ENCODE measurements at regions not wholly inside any gene's neighbourhood (a gene's known extent, or its start where the extent isn't known, plus 50 kb on each side); places are given as distances from the start of the nearest gene placed in this dataset.
"Not testable (repeated sequence)": the region's sequence is repeated elsewhere in the genome, so short reads cannot be mapped to it uniquely, and the experiment has no call there.

GRCh38 chr7:51901489-51901840 lies 584.9 kb upstream of the COBL start:
- ATAC-seq (ENCODE audit: poor library complexity) (no peak), DNase-seq (no peak)
- Mint-ChIP-seq H3K27ac (no peak overlapping the region), H3K9me3 (peaks cover 6% of the 10 kb centered on the region), H3K27me3 (no peaks in the 10 kb centered on the region), H3K4me1 (ENCODE audit: low read depth) (no peaks in the 10 kb centered on the region), H3K36me3 (ENCODE audit: low read depth) (no peaks in the 10 kb centered on the region), H3K4me3 (no peak overlapping the region)
- Histone ChIP-seq H3K36me3 (ENCODE audit: insufficient read depth, low read length) (no peaks in the 10 kb centered on the region), H3K4me3 (ENCODE audit: low read length) (no peak overlapping the region), H3K9me3 (ENCODE audit: control insufficient read depth in 1 of 2, insufficient read depth in 1 of 2, low read length in 2 of 2) (peaks cover 0 to 32% of the 10 kb centered on the region in 2 experiments), H3K27me3 (ENCODE audit: control insufficient read depth in 1 of 2, insufficient read depth in 2 of 2, low read length in 2 of 2) (no peaks in the 10 kb centered on the region), H3K4me1 (ENCODE audit: insufficient read depth, low read length) (no peaks in the 10 kb centered on the region), H3K27ac (ENCODE audit: low read depth in 1 of 2, low read length in 2 of 2) (no peak overlapping the region)
- intact Hi-C loops (cut with DNase I, micrococcal nuclease), result no loop called here
- TF ChIP-seq, protein P1, sequence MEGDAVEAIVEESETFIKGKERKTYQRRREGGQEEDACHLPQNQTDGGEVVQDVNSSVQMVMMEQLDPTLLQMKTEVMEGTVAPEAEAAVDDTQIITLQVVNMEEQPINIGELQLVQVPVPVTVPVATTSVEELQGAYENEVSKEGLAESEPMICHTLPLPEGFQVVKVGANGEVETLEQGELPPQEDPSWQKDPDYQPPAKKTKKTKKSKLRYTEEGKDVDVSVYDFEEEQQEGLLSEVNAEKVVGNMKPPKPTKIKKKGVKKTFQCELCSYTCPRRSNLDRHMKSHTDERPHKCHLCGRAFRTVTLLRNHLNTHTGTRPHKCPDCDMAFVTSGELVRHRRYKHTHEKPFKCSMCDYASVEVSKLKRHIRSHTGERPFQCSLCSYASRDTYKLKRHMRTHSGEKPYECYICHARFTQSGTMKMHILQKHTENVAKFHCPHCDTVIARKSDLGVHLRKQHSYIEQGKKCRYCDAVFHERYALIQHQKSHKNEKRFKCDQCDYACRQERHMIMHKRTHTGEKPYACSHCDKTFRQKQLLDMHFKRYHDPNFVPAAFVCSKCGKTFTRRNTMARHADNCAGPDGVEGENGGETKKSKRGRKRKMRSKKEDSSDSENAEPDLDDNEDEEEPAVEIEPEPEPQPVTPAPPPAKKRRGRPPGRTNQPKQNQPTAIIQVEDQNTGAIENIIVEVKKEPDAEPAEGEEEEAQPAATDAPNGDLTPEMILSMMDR (IDR thresholded peaks at IDR 0.05), result no peak
- CTCF ChIA-PET, result no interaction called here
- POLR2A ChIA-PET, result no interaction called here

GRCh38 chr7:51900755-51901488 lies 584.3 kb upstream of the COBL start:
- CTCF ChIA-PET; ATAC-seq (ENCODE audit: poor library complexity); H3K4me1 Mint-ChIP-seq (ENCODE audit: low read depth); H3K4me3 Mint-ChIP-seq; DNase-seq; H3K27me3 ChIP-seq (ENCODE audit: control insufficient read depth in 1 of 2, insufficient read depth in 2 of 2, low read length in 2 of 2); H3K4me3 ChIP-seq (ENCODE audit: low read length); H3K36me3 Mint-ChIP-seq (ENCODE audit: low read depth); intact Hi-C loops (cut with DNase I, micrococcal nuclease); H3K36me3 ChIP-seq (ENCODE audit: insufficient read depth, low read length); H3K27ac Mint-ChIP-seq; POLR2A ChIA-PET; H3K27me3 Mint-ChIP-seq; H3K4me1 ChIP-seq (ENCODE audit: insufficient read depth, low read length); H3K9me3 Mint-ChIP-seq; H3K27ac ChIP-seq (ENCODE audit: low read depth in 1 of 2, low read length in 2 of 2): not testable (repeated sequence)
- peaks cover 0 to 28% of the 10 kb centered on the region in 2 experiments for H3K9me3 ChIP-seq (ENCODE audit: control insufficient read depth in 1 of 2, insufficient read depth in 1 of 2, low read length in 2 of 2)

- CTCF ChIA-PET, result no interaction called here
- no peak overlapping the region for H3K27ac Mint-ChIP-seq
- POLR2A ChIA-PET, result no interaction called here
- Histone ChIP-seq H3K4me1 (ENCODE audit: insufficient read depth, low read length) (no peaks in the 10 kb centered on the region), H3K9me3 (ENCODE audit: control insufficient read depth in 1 of 2, insufficient read depth in 1 of 2, low read length in 2 of 2) (peaks cover 0 to 28% of the 10 kb centered on the region in 2 experiments), H3K27ac (ENCODE audit: low read depth in 1 of 2, low read length in 2 of 2) (no peak overlapping the region), H3K4me3 (ENCODE audit: low read length) (no peak overlapping the region), H3K36me3 (ENCODE audit: insufficient read depth, low read length) (no peaks in the 10 kb centered on the region), H3K27me3 (ENCODE audit: control insufficient read depth in 1 of 2, insufficient read depth in 2 of 2, low read length in 2 of 2) (no peaks in the 10 kb centered on the region)
- intact Hi-C loops (cut with DNase I, micrococcal nuclease), result no loop called here
- H3K9me3 Mint-ChIP-seq, result peaks cover 10% of the 10 kb centered on the region
- no peaks in the 10 kb centered on the region for H3K4me1 Mint-ChIP-seq (ENCODE audit: low read depth)
- no peak for ATAC-seq (ENCODE audit: poor library complexity)
- H3K36me3 Mint-ChIP-seq (ENCODE audit: low read depth), result no peaks in the 10 kb centered on the region
- H3K4me3 Mint-ChIP-seq, result no peak overlapping the region
- no peak for DNase-seq
- TF ChIP-seq, protein P1 (IDR thresholded peaks at IDR 0.05), result no peak
- no peaks in the 10 kb centered on the region for H3K27me3 Mint-ChIP-seq
These were observed 583.0 kb upstream of the COBL start for GRCh38 chr7:51899611-51900010.

GRCh38 chr7:51882412-51882811 lies 565.8 kb upstream of the COBL start:
- ATAC-seq (ENCODE audit: poor library complexity) (no peak), DNase-seq (no peak)
- no peaks in the 10 kb centered on the region for H3K4me1 ChIP-seq (ENCODE audit: insufficient read depth, low read length)
- no peaks in the 10 kb centered on the region for H3K4me1 Mint-ChIP-seq (ENCODE audit: low read depth)
- H3K27me3 ChIP-seq (ENCODE audit: control insufficient read depth in 1 of 2, insufficient read depth in 2 of 2, low read length in 2 of 2), result no peaks in the 10 kb centered on the region
- POLR2A ChIA-PET, result no interaction called here
- no peaks in the 10 kb centered on the region for H3K36me3 Mint-ChIP-seq (ENCODE audit: low read depth)
- no peak overlapping the region for H3K4me3 Mint-ChIP-seq
- H3K27me3 Mint-ChIP-seq, result no peaks in the 10 kb centered on the region
- no peak overlapping the region for H3K4me3 ChIP-seq (ENCODE audit: low read length)
- TF ChIP-seq, protein P1 (IDR thresholded peaks at IDR 0.05), result no peak
- H3K27ac ChIP-seq (ENCODE audit: low read depth in 1 of 2, low read length in 2 of 2), result no peak overlapping the region
- H3K36me3 ChIP-seq (ENCODE audit: insufficient read depth, low read length), result no peaks in the 10 kb centered on the region
- peaks cover 5% of the 10 kb centered on the region for H3K9me3 Mint-ChIP-seq
- CTCF ChIA-PET, result no interaction called here
- no peak overlapping the region for H3K27ac Mint-ChIP-seq
- peaks cover 0 to 8% of the 10 kb centered on the region in 2 experiments for H3K9me3 ChIP-seq (ENCODE audit: control insufficient read depth in 1 of 2, insufficient read depth in 1 of 2, low read length in 2 of 2)
- intact Hi-C loops (cut with DNase I, micrococcal nuclease), result no loop called here

Data from CD4-positive, alpha-beta T cell (primary cell).